HepG2 (cell line): ENCODE measurements at regions not wholly inside any gene's neighbourhood (a gene's known extent, or its start where the extent isn't known, plus 50 kb on each side); places are given as distances from the start of the nearest gene placed in this dataset.

Source experiments
- BRF2 ChIP-seq: sonication (generic); formaldehyde crosslinking; IDR thresholded peaks from 2 replicates; pipeline ENCODE4 v1.8.1; 2022; ENCODE audit warnings: mild to moderate bottlenecking, missing genetic modification reagents
- E2F1 ChIP-seq: sonication (generic); formaldehyde crosslinking; IDR thresholded peaks from 2 replicates; pipeline ENCODE4 v1.5.0; 2020; ENCODE audit warnings: missing genetic modification reagents

- TF ChIP-seq BRF2 (no peak), E2F1 (CRISPR knock-in tag) (no peak)
These were observed 315.9 kb downstream of the DSEL start for GRCh38 chr18:67200665-67201064.
